ENCODE measurements at regions not wholly inside any gene's neighbourhood (a gene's known extent, or its start where the extent isn't known, plus 50 kb on each side); places are given as distances from the start of the nearest gene placed in this dataset.

DNA sequence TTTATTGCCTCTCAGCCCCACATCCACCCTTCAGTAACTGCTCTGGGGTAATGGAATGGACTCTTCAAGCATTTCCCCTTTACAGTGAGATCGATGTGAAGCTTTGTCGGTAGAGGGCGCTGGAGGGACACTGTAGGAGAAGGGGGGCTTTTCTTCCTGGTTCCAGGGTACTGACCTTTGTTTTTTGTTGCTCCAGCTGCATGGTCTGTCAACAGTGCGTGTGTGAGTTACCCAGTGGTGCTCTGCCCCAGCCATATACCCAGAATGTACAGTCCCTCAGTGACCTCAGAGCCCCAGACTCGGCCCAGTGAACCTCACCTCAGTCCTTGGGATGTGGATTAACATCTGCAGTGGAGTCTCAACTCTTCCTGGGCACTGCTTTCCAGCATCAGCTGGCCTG lies 180.3 kb upstream of the TSC22D2 start:
- no peaks in the 10 kb centered on the region for H3K27me3 ChIP-seq
- H3K36me3 ChIP-seq = no peaks in the 10 kb centered on the region
- H3K27ac ChIP-seq (replicated peaks in 1 of 4) = no peak overlapping the region
- H3K9me3 ChIP-seq = no peaks in the 10 kb centered on the region
- no peak overlapping the region for H3K4me3 ChIP-seq
- no CpG with 5 or more reads among the region's 5 CpGs for WGBS
- H3K4me1 ChIP-seq = peaks cover 2 to 25% (median 17%) of the 10 kb centered on the region in 4 donors
- TF ChIP-seq, protein P1, sequence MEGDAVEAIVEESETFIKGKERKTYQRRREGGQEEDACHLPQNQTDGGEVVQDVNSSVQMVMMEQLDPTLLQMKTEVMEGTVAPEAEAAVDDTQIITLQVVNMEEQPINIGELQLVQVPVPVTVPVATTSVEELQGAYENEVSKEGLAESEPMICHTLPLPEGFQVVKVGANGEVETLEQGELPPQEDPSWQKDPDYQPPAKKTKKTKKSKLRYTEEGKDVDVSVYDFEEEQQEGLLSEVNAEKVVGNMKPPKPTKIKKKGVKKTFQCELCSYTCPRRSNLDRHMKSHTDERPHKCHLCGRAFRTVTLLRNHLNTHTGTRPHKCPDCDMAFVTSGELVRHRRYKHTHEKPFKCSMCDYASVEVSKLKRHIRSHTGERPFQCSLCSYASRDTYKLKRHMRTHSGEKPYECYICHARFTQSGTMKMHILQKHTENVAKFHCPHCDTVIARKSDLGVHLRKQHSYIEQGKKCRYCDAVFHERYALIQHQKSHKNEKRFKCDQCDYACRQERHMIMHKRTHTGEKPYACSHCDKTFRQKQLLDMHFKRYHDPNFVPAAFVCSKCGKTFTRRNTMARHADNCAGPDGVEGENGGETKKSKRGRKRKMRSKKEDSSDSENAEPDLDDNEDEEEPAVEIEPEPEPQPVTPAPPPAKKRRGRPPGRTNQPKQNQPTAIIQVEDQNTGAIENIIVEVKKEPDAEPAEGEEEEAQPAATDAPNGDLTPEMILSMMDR (IDR thresholded peaks at IDR 0.05) = peak; percentile 44 to 50 (median 48)
- no peak for TF ChIP-seq POLR2A (IDR thresholded peaks at IDR 0.05; ENCODE audit: low read depth)
- TF ChIP-seq POLR2AphosphoS5 (IDR thresholded peaks at IDR 0.05) = no peak
- intact Hi-C loops (cut with DNase I) = loop anchor here (2.0 kb wide), 1 partner anchor 265 kb away; no protein-coding TSS in a partner anchor
- no peak for DNase-seq (ENCODE audit: extremely low spot score)

DNA sequence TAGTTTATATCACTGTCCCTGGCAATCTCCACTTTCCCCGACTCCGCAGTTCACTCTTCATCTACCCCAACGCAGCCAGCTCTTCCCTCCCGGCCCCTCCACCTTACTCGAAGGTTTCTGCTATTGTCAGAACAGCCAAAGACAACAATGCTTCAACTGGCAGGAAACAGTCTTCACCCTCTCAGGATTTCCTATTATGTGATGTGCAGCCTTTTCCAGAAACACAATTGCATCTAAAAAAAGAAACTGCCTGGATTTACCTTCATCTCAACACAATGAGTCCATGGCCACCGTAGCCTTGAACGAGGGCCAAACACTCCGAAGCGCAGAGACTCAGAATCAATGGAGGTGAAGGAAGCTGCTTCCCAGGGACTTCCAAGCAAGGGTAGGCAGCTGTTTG lies 182.1 kb upstream of the TSC22D2 start:
- H3K27ac ChIP-seq (replicated peaks in 1 of 4) = peak overlapping the region in 3 of 4 donors; percentile 5 to 53 (median 10)
- no peak for DNase-seq (ENCODE audit: extremely low spot score)
- no peaks in the 10 kb centered on the region for H3K27me3 ChIP-seq
- peak overlapping the region; percentile 1 to 25 (median 13) for H3K4me3 ChIP-seq
- TF ChIP-seq, protein P1 (IDR thresholded peaks at IDR 0.05) = no peak
- TF ChIP-seq POLR2A (IDR thresholded peaks at IDR 0.05; ENCODE audit: low read depth) (no peak), EP300 (IDR thresholded peaks at IDR 0.05) (no peak), POLR2AphosphoS5 (IDR thresholded peaks at IDR 0.05) (peak; percentile 24 to 40)
- H3K4me1 ChIP-seq = peaks cover 0 to 27% (median 19%) of the 10 kb centered on the region in 4 donors
- no peaks in the 10 kb centered on the region for H3K36me3 ChIP-seq
- WGBS = 35% methylated on average over 9 of the region's 9 CpGs
- intact Hi-C loops (cut with DNase I) = loop anchor here (2.0 kb wide), 1 partner anchor 267 kb away; no protein-coding TSS in a partner anchor
- H3K9me3 ChIP-seq = no peaks in the 10 kb centered on the region

DNA sequence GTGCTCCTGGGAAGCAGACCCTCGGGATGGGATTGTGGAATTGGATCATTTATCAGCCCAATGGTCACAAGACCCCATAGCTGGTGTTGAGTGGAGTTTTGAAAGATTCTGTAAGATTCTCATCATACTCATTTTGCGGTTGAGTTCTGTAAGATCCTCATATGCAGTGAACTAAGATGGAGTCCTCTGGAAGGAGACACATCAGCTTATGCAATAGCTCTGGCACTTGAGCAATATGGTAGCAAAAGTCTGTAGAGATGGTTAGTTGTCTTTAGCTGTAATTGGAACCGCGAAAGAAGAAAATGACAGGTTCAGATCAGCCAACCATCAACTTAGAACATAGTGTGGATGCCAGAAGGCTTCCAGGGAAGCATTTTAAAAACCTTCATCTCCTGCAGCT lies 184.5 kb upstream of the TSC22D2 start:
- H3K4me1 ChIP-seq = peaks cover 0 to 31% (median 26%) of the 10 kb centered on the region in 4 donors
- no peaks in the 10 kb centered on the region for H3K27me3 ChIP-seq
- no peak for DNase-seq (ENCODE audit: extremely low spot score)
- H3K9me3 ChIP-seq = no peaks in the 10 kb centered on the region
- H3K36me3 ChIP-seq = no peaks in the 10 kb centered on the region
- intact Hi-C loops (cut with DNase I) = loop anchor here (5.0 kb wide), 1 partner anchor 256 kb away; no protein-coding TSS in a partner anchor
- TF ChIP-seq POLR2A (IDR thresholded peaks at IDR 0.05; ENCODE audit: low read depth) (no peak), EP300 (IDR thresholded peaks at IDR 0.05) (no peak), POLR2AphosphoS5 (IDR thresholded peaks at IDR 0.05) (no peak)
- TF ChIP-seq, protein P1 (IDR thresholded peaks at IDR 0.05) = no peak
- no peak overlapping the region for H3K27ac ChIP-seq (replicated peaks in 1 of 4)
- 90% methylated on average over 4 of the region's 4 CpGs for WGBS
- no peak overlapping the region for H3K4me3 ChIP-seq

DNA sequence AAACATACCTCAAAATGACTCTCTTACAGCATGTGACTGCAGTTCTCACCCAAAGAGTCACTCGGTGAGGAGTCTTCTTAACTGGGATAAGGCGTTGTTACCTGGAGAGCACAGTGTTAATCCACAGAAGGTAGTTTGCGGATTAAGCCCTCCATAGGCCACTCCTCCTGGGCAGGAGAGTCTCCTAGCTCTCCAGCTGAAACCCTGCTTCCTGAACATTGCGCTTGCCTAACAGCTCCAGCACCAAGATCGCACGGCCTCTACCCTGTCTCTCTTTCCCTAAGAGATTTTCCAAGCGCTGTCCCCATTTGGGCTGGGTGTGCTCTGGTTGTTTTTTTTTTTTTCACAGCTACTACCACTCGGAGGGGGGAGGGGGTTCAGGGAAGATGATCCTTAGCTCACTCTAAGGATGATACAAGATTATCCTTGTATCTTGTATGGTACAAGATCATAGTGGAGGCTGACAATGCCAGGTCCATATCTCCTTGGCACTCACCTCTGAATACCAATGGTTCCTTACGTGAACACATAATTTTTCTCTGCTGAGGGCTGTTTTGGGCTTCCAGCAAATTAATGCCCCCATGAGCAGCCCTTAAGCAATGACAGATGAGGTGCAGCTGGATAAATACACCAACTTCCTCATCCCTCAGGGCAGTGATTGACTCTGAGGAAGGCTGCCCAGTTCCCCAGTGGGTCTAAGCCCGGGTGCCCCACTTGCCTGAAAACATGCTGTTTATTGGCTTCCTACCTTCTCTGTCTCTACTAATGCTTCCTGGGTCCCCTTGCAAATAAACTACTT lies 185.2 kb upstream of the TSC22D2 start:
- WGBS = 84% methylated on average over 10 of the region's 10 CpGs
- peaks cover 0 to 31% (median 26%) of the 10 kb centered on the region in 4 donors for H3K4me1 ChIP-seq
- no peaks in the 10 kb centered on the region for H3K36me3 ChIP-seq
- no peak for TF ChIP-seq POLR2A (IDR thresholded peaks at IDR 0.05; ENCODE audit: low read depth)
- TF ChIP-seq, protein P1 (IDR thresholded peaks at IDR 0.05) = no peak
- TF ChIP-seq POLR2AphosphoS5 (IDR thresholded peaks at IDR 0.05) = no peak
- no peak for TF ChIP-seq EP300 (IDR thresholded peaks at IDR 0.05)
- no peaks in the 10 kb centered on the region for H3K27me3 ChIP-seq
- H3K27ac ChIP-seq (replicated peaks in 1 of 4) = no peak overlapping the region
- no peak for DNase-seq (ENCODE audit: extremely low spot score)
- no peak overlapping the region for H3K4me3 ChIP-seq
- peaks cover 0 to 3% (median 0%) of the 10 kb centered on the region in 4 donors for H3K9me3 ChIP-seq
- intact Hi-C loops (cut with DNase I) = loop anchor here (5.0 kb wide), 1 partner anchor 256 kb away; no protein-coding TSS in a partner anchor
